ENCODE measurements at regions not wholly inside any gene's neighbourhood (a gene's known extent, or its start where the extent isn't known, plus 50 kb on each side); places are given as distances from the start of the nearest gene placed in this dataset.

DNA sequence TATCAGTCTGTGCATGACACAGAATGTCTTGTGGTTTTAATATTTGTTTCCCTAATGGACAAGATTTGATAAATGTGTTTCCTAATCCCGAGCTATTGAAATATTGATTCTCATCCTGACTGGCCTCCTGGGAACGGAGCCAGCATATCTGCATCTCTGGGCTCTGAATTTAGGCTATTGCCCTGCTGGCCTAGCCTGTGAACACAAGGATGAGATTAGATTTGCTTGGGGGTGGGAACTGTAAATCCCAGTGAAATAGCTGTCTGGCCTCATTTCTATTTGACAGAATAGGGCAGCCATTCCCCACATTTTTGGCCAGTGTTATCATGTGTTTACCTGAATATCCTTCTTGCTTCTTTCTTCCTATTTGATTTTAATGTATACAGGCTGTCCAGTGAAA is 198.4 kb upstream of the SOX4 start:
- Mint-ChIP-seq H3K27ac (no peak overlapping the region), H3K9me3 (peaks cover 2% of the 10 kb centered on the region), H3K36me3 (ENCODE audit: low read depth) (no peaks in the 10 kb centered on the region), H3K27me3 (peaks cover 2% of the 10 kb centered on the region), H3K4me3 (no peak overlapping the region), H3K4me1 (no peaks in the 10 kb centered on the region)
- CTCF ChIA-PET: no interaction called here
- POLR2A ChIA-PET: no interaction called here
- DNase-seq: no peak

- Mint-ChIP-seq H3K27me3 (peaks cover 2% of the 10 kb centered on the region), H3K27ac (no peak overlapping the region), H3K4me3 (no peak overlapping the region), H3K36me3 (ENCODE audit: low read depth) (no peaks in the 10 kb centered on the region), H3K4me1 (no peaks in the 10 kb centered on the region), H3K9me3 (peaks cover 2% of the 10 kb centered on the region)
- no peak for DNase-seq
- ChIA-PET CTCF (no interaction called here), POLR2A (no interaction called here)
Measured at GRCh38 chr6:21396313-21396712, 197.2 kb upstream of the SOX4 start.

DNA sequence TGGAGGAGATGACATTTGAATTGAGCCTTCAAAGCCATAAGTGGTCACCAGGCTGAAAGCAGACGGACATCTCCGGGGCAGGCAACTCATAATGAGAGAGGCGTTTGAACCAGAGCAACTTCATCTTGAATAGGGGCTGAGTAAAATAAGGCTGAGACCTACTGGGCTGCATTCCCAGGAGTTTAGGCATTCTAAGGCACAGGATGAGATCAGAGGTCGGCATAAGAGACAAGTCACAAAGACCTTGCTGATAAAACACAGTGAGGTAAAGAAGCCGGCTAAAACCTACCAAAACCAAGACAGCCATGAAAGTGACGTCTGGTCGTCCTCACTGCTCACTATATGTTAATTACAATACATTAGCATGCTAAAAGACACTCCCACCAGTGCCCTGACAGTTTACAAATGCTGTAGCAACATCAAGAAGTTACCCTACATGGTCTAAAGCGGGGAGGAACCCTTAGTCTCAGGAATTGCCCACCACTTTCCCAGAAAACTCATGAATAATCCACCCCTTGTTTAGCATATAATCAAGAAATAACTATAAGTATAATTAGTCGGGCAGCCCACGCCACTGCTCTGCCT is 194.7 kb upstream of the SOX4 start:
- no peaks in the 10 kb centered on the region for H3K36me3 Mint-ChIP-seq (ENCODE audit: low read depth)
- no peak for DNase-seq
- peaks cover 13% of the 10 kb centered on the region for H3K4me1 Mint-ChIP-seq
- H3K9me3 Mint-ChIP-seq: peaks cover 2% of the 10 kb centered on the region
- no peak overlapping the region for H3K27ac Mint-ChIP-seq
- POLR2A ChIA-PET: no interaction called here
- H3K27me3 Mint-ChIP-seq: peaks cover 3% of the 10 kb centered on the region
- H3K4me3 Mint-ChIP-seq: no peak overlapping the region
- CTCF ChIA-PET: no interaction called here

DNA sequence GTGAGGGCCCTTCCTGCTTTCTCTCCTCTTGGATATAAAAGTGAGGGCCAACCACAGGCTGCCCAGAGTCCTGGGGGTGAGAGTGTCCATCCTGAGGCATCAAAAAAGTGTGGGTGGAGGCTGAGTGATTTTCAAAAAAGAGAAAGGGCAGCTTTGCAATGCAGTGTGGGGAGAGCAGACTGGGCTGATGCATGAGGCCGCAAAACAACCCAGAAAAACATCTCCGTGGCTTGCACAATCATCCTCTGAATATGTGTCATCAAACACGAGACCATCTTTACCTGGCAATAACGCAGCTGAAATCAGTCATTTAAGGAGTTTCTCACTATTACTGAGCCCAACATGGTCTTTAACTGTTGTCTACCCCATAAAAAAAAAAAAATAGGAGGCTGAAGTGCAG is 191.2 kb upstream of the SOX4 start:
- no peak for DNase-seq
- H3K27ac Mint-ChIP-seq: no peak overlapping the region

GRCh38 chr6:21404577-21404976 is 189.0 kb upstream of the SOX4 start:
- Mint-ChIP-seq H3K4me1 (peaks cover 13% of the 10 kb centered on the region), H3K36me3 (ENCODE audit: low read depth) (no peaks in the 10 kb centered on the region), H3K27me3 (peaks cover 6% of the 10 kb centered on the region), H3K4me3 (no peak overlapping the region), H3K9me3 (peaks cover under 1% of the 10 kb centered on the region), H3K27ac (no peak overlapping the region)
- POLR2A ChIA-PET: no interaction called here
- DNase-seq: no peak
- CTCF ChIA-PET: interaction anchor here (0.7 kb wide), 1 partner anchor 448 kb away, joined by 3 read pairs; no protein-coding TSS in a partner anchor

More for the DNA sequence above, 191.2 kb upstream of the SOX4 start:
- POLR2A ChIA-PET: no interaction called here
- Mint-ChIP-seq H3K36me3 (ENCODE audit: low read depth) (no peaks in the 10 kb centered on the region), H3K4me3 (no peak overlapping the region), H3K27me3 (peaks cover 7% of the 10 kb centered on the region), H3K4me1 (peaks cover 13% of the 10 kb centered on the region), H3K9me3 (peaks cover 2% of the 10 kb centered on the region)
- CTCF ChIA-PET: no interaction called here

DNA sequence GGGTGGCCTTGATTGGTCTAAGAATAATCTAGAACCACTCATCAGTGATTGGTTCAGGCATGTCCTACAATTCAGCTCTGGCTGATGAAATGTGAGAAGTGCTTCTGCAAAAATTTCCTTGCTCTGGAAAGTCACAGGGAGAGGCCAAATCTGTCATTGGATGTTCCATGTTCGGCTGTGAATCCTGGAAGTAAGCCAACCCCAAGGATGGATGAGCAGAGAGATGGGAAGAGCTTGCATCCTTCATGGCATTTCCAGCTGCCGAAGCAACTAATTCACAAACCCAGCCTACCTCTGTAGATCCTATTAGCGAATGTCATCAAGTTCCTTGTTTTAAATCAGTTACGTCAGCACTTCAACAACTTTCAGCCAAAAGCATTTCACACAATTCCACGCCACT is 187.2 kb upstream of the SOX4 start:
- POLR2A ChIA-PET: no interaction called here
- H3K27me3 Mint-ChIP-seq: peaks cover 5% of the 10 kb centered on the region

GRCh38 chr6:21409231-21409630 is 184.3 kb upstream of the SOX4 start:
- Mint-ChIP-seq H3K9me3 (peaks cover 3% of the 10 kb centered on the region), H3K4me1 (no peaks in the 10 kb centered on the region), H3K36me3 (ENCODE audit: low read depth) (no peaks in the 10 kb centered on the region)

More for the DNA sequence above, 187.2 kb upstream of the SOX4 start:
- DNase-seq: no peak
- H3K9me3 Mint-ChIP-seq: peaks cover 3% of the 10 kb centered on the region
- H3K4me3 Mint-ChIP-seq: no peak overlapping the region
- H3K4me1 Mint-ChIP-seq: peaks cover 13% of the 10 kb centered on the region
- no peaks in the 10 kb centered on the region for H3K36me3 Mint-ChIP-seq (ENCODE audit: low read depth)
- CTCF ChIA-PET: no interaction called here
- H3K27ac Mint-ChIP-seq: no peak overlapping the region

GRCh38 chr6:21413428-21413827 is 180.1 kb upstream of the SOX4 start:
- H3K4me1 Mint-ChIP-seq: no peaks in the 10 kb centered on the region
- CTCF ChIA-PET: interaction anchor here (1.1 kb wide), 1 partner anchor 9 kb away, joined by 3 read pairs; no protein-coding TSS in a partner anchor
- no peak overlapping the region for H3K4me3 Mint-ChIP-seq
- POLR2A ChIA-PET: no interaction called here
- H3K27me3 Mint-ChIP-seq: peaks cover 9% of the 10 kb centered on the region
- DNase-seq: no peak
- H3K9me3 Mint-ChIP-seq: peaks cover 3% of the 10 kb centered on the region
- H3K27ac Mint-ChIP-seq: no peak overlapping the region
- no peaks in the 10 kb centered on the region for H3K36me3 Mint-ChIP-seq (ENCODE audit: low read depth)

More at GRCh38 chr6:21409231-21409630, 184.3 kb upstream of the SOX4 start:
- Mint-ChIP-seq H3K4me3 (no peak overlapping the region), H3K27ac (no peak overlapping the region), H3K27me3 (peaks cover 6% of the 10 kb centered on the region)
- no peak for DNase-seq
- CTCF ChIA-PET: no interaction called here
- POLR2A ChIA-PET: no interaction called here

- peaks cover 3% of the 10 kb centered on the region for H3K9me3 Mint-ChIP-seq
- no peak overlapping the region for H3K4me3 Mint-ChIP-seq
- H3K4me1 Mint-ChIP-seq: no peaks in the 10 kb centered on the region
- H3K36me3 Mint-ChIP-seq (ENCODE audit: low read depth): no peaks in the 10 kb centered on the region
- ChIA-PET CTCF (interaction anchor here (1.1 kb wide), 1 partner anchor 9 kb away, joined by 3 read pairs; no protein-coding TSS in a partner anchor), POLR2A (no interaction called here)
- H3K27me3 Mint-ChIP-seq: peaks cover 9% of the 10 kb centered on the region
- no peak overlapping the region for H3K27ac Mint-ChIP-seq
- DNase-seq: no peak
Measured at GRCh38 chr6:21414065-21414464, 179.5 kb upstream of the SOX4 start.

DNA sequence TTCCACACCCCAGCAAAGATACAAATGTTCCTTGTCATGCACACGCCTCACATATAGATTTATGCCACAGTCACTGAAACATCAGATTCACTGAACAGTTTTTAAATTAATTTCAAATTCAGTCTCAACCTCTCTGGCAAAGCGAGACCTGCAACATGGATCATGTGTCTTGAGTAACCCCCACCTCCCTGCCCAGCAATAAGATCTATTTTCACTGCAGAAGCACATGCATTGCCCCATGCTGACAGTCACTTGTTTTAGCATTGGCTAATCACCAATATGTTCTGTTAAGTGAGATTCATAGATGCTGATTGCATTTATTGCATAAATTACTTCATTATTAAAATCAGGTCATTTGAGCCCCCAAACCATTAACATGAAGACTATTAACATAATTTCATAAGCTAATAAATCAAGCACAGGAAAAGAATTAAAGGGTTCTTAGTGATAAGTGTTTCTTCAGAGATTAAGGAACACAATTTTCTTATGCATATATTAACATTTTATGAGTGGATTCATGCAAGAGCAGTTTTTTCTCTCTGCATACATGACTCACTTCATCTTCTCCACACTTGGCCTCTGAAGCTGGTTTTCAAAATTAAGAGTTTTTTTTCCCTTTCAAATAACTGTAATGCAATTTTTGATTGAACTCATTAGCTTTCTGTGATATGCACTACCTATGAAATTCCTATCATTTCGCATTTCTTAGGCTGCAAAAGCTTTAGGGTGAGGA is 173.2 kb upstream of the SOX4 start:
- ChIA-PET CTCF (no interaction called here), POLR2A (no interaction called here)
- Mint-ChIP-seq H3K36me3 (ENCODE audit: low read depth) (no peaks in the 10 kb centered on the region), H3K4me1 (no peaks in the 10 kb centered on the region), H3K4me3 (no peak overlapping the region), H3K9me3 (no peaks in the 10 kb centered on the region), H3K27ac (no peak overlapping the region), H3K27me3 (peaks cover 4% of the 10 kb centered on the region)
- DNase-seq: no peak

DNA sequence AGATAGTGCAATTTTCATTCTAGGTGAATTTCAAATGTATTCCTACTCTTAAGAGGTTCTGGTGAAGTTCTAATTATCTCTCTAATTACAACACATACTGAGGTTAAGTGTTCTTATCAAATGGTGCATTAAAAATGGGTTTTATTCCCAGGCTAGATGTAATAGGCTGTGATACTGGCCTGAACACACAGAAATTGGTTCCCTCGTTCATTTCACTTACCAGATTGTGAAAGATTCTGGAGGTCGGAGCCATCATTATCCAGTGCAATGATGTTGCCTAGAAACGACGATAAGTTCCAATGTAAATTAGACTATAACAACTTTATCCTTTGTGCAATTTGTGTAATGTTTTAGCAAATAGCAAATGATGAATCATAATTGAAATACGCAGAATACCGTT is 172.6 kb upstream of the SOX4 start:
- H3K4me1 Mint-ChIP-seq: no peaks in the 10 kb centered on the region
- no peak overlapping the region for H3K4me3 Mint-ChIP-seq
- H3K36me3 Mint-ChIP-seq (ENCODE audit: low read depth): no peaks in the 10 kb centered on the region
- H3K9me3 Mint-ChIP-seq: no peaks in the 10 kb centered on the region
- ChIA-PET POLR2A (no interaction called here), CTCF (no interaction called here)
- no peak overlapping the region for H3K27ac Mint-ChIP-seq
- no peak for DNase-seq
- H3K27me3 Mint-ChIP-seq: peaks cover 4% of the 10 kb centered on the region

GRCh38 chr6:21423106-21423854 is 170.3 kb upstream of the SOX4 start:
- peaks cover 3% of the 10 kb centered on the region for H3K9me3 Mint-ChIP-seq
- POLR2A ChIA-PET: no interaction called here
- CTCF ChIA-PET: interaction anchor here (0.8 to 1.1 kb wide), 2 partner anchors 10 to 97 kb away, joined by 3 to 4 read pairs; no protein-coding TSS in a partner anchor

DNA sequence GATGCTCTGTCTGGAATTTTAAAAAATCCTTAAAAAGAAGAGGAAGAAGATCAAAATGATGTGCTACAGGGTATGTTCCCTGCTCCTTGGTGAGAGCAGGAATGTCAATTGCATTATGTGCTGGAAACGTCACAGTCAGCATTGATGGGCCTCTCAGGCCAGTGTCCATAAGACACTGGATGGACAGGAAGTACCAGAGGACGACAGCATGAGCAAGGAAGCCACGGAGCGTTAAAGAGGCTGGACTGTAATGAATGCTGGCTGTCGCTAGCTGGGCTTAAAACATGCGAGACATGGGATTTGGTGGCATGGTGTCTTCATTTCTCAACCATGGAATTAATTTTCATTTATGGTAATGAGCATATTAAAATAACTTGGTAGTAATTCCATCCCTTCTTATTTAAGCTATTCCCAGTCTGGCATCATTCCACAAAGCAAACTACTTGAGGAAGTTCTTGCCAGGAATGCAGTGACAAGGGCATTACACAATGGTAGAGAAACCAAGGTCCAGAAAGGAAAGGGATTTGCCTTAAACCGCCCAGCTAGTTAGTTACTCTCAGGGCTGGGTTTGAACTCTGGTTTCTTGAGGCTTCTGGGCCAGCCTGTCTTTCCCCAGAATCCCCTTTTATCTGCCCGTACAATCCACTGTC is 166.6 kb upstream of the SOX4 start:
- no peak overlapping the region for H3K27ac Mint-ChIP-seq
- DNase-seq: no peak
- H3K36me3 Mint-ChIP-seq (ENCODE audit: low read depth): no peaks in the 10 kb centered on the region
- H3K4me1 Mint-ChIP-seq: no peaks in the 10 kb centered on the region
- CTCF ChIA-PET: interaction anchor here (0.7 kb wide), 1 partner anchor 302 kb away, joined by 4 read pairs; no protein-coding TSS in a partner anchor
- H3K27me3 Mint-ChIP-seq: peaks cover 4% of the 10 kb centered on the region
- peaks cover 3% of the 10 kb centered on the region for H3K9me3 Mint-ChIP-seq
- POLR2A ChIA-PET: no interaction called here
- H3K4me3 Mint-ChIP-seq: no peak overlapping the region

More at GRCh38 chr6:21423106-21423854, 170.3 kb upstream of the SOX4 start:
- Mint-ChIP-seq H3K4me3 (no peak overlapping the region), H3K4me1 (no peaks in the 10 kb centered on the region), H3K36me3 (ENCODE audit: low read depth) (no peaks in the 10 kb centered on the region), H3K27me3 (peaks cover 4% of the 10 kb centered on the region), H3K27ac (no peak overlapping the region)
- DNase-seq: no peak
